Amygdala (tissue), 56 donors: ENCODE measurements at regions not wholly inside any gene's neighbourhood (a gene's known extent, or its start where the extent isn't known, plus 50 kb on each side); places are given as distances from the start of the nearest gene placed in this dataset.
"Not testable (repeated sequence)": the region's sequence is repeated elsewhere in the genome, so short reads cannot be mapped to it uniquely, and the experiment has no call there.

Source experiments
- DNase-seq, 56 donors: peaks; one replicate each; lab custom pipeline; 2025; lab: John Stamatoyannopoulos, UW

DNA sequence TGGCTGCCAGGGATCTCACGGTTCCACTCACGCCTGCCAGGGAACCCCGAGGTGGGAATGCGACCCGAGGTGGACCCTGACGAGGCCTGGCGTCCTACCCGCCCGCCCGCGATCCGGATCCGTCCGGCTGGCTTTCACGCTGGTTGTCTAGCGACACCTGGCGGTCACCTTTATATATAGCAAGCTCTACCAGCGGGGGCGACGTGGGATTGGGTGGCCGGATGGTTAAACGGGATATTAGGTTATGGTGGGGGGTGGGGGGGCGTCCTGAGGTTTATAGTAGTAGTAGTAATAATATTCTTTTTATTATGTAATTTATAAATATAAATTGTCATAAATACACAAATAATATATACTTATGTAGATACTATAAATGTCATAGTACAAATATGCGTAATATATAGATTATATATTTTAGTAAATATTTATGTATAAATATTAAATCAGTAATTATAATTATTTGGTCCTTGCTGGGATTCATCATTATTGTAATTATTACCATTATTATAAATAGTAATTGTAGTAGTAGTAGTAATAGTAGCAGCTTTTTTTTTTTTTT lies 136.9 kb downstream of the KCNJ12 start:
- peak in 45 of 56 donors; percentile 11 to 75 (median 46) for DNase-seq

- DNase-seq, result not testable (repeated sequence)
Observed at GRCh38 chr17:21514567-21514966, 138.4 kb downstream of the KCNJ12 start.

- no peak for DNase-seq
Observed at GRCh38 chr17:21517538-21518293, 141.6 kb downstream of the KCNJ12 start.

GRCh38 chr17:21522755-21523336 lies 146.7 kb downstream of the KCNJ12 start:
- no peak for DNase-seq

GRCh38 chr17:21523497-21524210 lies 147.5 kb downstream of the KCNJ12 start:
- no peak for DNase-seq

DNA sequence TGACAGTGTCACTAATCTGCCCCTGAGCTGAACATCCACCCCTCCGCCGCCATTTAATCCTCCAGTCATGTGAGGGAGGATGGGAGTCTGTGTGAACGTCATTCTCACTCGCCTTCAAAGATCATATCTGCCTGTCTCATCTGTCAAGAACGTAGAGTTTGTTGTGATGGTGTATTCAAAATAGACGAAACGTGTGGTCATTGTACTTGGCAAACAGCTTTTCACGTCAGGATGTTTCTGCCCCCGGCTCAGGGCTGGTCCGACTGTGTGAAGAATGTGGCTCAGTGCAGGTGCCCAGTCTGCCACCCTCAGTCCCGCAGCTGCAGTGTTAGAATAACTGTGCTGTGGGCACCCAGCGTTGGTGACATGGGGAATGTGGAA lies 148.0 kb downstream of the KCNJ12 start:
- DNase-seq, result no peak

DNA sequence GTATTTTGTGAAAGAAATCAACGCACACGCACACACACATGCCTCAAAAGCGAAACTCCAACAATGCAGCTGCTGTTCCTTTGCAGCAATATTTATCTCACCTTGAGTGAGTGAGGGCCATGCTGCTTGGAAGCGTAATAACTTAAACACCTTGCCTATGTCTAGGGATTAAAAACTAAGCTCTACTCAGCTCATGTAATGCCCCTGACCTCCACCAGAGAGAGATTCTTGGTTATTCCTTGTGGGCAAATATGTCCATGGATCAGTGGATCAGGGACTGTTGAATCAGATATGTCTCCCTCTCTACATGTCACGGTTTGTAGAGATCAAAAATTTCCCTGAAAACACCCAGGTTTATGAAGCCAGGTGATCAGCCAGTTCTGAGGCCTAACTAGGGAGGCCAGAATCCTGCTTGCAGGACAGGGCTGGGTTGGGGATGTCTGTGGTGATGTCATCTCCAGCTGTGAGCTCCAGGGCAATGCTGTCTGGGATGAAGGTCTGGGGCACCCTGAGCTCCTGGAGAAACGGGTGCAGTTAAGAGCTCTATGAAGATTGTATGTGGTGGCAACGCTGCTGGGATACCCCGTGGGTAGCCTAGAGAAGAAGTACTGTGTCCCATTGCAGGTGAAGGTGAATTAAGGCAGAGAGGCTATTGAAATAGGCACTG lies 149.4 kb downstream of the KCNJ12 start:
- no peak for DNase-seq

- no peak for DNase-seq
Observed at GRCh38 chr17:21528031-21528695, 152.0 kb downstream of the KCNJ12 start.

GRCh38 chr17:21530311-21530710 lies 154.2 kb downstream of the KCNJ12 start:
- no peak for DNase-seq

- no peak for DNase-seq
Observed at GRCh38 chr17:21530841-21531240, 154.7 kb downstream of the KCNJ12 start.

DNA sequence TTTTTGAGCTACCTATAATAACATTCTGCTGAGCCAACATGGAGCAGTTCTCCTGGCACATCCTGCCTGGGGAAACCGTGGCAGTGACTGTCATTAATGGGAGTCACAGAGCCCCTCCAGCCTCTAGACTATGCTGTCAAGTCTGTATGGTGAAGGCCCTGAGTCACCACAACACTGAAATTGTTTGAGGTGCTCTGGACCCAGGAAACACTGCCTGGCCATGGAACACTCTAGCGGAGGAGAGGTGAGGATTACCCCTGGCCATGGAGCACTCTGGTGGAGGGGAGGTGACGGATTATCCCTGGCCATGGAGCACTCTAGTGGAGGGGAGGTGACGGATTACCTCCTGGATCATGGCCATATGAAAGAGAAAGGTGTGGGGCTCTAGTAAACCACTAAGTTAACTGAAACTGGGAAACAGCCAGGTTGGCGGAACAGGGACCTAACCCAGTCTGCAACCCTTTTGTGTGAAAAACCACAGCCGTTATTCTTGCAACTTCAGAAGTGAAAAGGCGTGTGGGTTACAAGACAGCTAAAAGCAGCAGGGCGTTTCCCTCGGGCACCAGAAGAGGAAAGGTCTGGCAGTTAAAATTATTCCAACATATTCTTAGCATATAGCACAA lies 156.7 kb downstream of the KCNJ12 start:
- no peak for DNase-seq

GRCh38 chr17:21535686-21536375 lies 156.5 kb upstream of the KCNJ18 start:
- no peak for DNase-seq

- no peak for DNase-seq
Observed at GRCh38 chr17:21537302-21537701, 155.0 kb upstream of the KCNJ18 start.

DNA sequence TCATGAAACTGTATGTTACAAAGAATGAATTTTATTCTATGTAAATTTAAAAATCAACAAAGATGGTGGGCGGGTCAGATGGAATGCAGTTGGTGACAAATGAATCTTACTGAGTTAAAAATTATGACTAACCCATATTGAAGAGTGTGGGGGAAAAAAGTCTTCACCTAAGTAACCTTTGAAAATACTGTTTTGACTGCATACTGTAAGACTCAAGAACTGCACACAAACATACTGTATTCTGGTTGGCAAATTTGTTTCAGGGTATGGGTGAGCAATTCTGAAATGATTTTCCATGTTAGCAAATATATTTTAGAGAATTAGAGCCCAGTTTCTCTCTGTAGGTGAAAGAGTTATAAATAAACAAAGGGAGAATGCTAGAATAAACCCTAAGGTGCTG lies 153.7 kb upstream of the KCNJ18 start:
- DNase-seq, result no peak

DNA sequence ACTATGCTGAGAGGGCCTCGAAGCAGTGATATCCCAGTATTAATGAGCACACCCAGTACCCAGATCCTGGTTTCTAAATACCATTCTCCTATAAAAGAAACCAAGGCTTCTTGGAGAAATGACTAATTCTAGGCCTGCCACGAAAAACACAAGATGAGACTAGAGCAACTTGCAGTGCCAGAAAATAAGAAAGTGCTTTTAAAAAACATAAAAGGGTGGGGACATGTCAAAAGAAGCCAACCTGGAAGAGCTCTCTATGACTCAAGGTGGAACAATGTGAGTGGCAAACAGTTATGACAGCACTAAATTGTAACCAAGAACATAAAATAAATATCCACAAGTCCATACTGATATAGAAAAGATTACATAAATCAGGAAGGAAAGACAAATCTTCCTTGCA lies 153.2 kb upstream of the KCNJ18 start:
- no peak for DNase-seq

DNA sequence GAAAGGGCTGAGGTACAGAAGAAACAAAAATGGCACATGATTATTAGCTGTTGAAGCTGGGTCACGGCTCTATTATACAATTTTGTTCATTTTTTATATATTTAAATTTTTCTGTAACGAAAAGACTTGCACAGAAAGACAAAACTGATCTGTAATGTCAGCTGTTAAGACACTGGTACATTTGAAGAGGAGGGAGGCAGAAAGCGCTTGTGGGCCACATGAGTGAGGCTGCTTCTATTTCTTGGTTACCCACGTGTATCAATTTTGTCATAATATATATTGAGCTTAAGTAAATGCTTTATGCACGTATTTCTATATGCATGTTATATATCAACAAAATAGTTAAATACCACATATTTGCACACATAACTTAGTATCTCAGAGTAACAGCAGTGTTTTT lies 151.8 kb upstream of the KCNJ18 start:
- no peak for DNase-seq

GRCh38 chr17:21542070-21542469 lies 150.3 kb upstream of the KCNJ18 start:
- DNase-seq, result no peak

GRCh38 chr17:21542991-21543390 lies 149.3 kb upstream of the KCNJ18 start:
- no peak for DNase-seq

DNA sequence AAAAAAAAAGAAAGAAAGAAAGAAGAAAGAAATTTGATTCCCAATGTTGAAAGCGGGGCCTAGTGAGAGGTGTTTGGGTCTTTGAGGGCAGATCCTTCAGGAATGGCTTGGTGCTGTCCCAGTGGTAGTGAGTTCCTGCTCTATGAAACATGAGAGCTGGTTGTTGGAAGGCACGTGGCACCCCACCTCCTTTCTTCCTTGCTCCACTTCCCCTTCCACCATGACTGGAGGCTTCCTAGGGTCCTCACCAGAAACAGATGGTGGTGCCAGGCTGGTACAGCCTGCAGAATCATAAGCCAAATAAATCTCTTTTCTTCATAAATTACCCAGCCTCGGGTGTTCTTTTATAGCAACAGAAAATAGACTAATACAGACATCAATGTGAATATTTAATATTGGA lies 147.3 kb upstream of the KCNJ18 start:
- DNase-seq, result no peak
